GM12865 (cell line): ENCODE measurements at regions not wholly inside any gene's neighbourhood (a gene's known extent, or its start where the extent isn't known, plus 50 kb on each side); places are given as distances from the start of the nearest gene placed in this dataset.

ENCODE experiments used
- DNase-seq: peaks from one replicate; pipeline ENCODE4 v3.0.0; 2010; ENCODE audit warnings: low read depth
- H3K4me3 ChIP-seq: 2 replicates; pipeline ENCODE4 v1.5.1; 2011; ENCODE audit warnings: mild to moderate bottlenecking, low read depth, low read length, control low read depth
- TF ChIP-seq, protein P1 (sequence below): IDR thresholded peaks from 2 replicates; pipeline ENCODE4 v1.5.1; 2011; ENCODE audit warnings: low read length, control low read depth, low read depth, inconsistent platforms; ENCODE audit not compliant: insufficient read depth; ENCODE audit errors: missing control alignments

DNA sequence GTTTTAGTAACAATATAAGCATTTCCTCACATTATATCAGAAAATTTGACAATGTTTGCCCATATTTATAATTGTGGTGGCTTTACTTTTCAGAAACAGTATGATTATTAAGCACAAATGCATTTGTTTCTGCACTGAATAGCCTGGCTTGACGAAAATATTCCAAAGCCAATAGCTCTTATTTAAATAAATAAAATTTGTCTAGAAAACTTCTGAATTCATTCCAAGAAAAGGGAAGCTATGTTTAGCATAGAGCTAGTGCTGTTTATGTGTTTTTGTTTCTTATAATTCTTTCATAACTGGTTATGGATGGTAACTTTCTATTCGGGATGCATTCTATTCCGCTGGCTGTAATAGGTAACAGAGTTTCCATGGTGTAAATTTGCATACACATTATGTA lies 268.6 kb downstream of the PTBP2 start:
- H3K4me3 ChIP-seq = no peak overlapping the region
- TF ChIP-seq, protein P1, sequence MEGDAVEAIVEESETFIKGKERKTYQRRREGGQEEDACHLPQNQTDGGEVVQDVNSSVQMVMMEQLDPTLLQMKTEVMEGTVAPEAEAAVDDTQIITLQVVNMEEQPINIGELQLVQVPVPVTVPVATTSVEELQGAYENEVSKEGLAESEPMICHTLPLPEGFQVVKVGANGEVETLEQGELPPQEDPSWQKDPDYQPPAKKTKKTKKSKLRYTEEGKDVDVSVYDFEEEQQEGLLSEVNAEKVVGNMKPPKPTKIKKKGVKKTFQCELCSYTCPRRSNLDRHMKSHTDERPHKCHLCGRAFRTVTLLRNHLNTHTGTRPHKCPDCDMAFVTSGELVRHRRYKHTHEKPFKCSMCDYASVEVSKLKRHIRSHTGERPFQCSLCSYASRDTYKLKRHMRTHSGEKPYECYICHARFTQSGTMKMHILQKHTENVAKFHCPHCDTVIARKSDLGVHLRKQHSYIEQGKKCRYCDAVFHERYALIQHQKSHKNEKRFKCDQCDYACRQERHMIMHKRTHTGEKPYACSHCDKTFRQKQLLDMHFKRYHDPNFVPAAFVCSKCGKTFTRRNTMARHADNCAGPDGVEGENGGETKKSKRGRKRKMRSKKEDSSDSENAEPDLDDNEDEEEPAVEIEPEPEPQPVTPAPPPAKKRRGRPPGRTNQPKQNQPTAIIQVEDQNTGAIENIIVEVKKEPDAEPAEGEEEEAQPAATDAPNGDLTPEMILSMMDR = no peak
- DNase-seq = no peak

DNA sequence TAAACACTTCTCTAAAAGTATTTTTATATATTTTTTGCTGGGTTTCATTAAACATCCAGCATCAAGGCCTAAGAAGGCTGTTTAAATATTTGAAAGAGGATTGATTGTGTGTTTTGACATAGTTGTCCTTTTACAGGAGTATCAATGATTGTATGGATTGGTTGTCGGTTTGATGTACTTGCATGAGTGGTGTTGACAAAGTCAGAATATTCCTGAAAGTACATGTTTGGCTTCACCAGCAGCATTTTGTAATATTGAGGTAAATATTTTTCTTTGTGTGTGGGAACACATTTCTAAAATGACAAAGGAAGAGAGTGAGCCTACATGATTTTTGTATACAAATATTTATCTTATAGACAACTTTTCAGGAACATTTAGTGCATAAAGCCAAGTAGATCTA lies 269.7 kb downstream of the PTBP2 start:
- no peak overlapping the region for H3K4me3 ChIP-seq
- no peak for DNase-seq
- TF ChIP-seq, protein P1 = no peak

DNA sequence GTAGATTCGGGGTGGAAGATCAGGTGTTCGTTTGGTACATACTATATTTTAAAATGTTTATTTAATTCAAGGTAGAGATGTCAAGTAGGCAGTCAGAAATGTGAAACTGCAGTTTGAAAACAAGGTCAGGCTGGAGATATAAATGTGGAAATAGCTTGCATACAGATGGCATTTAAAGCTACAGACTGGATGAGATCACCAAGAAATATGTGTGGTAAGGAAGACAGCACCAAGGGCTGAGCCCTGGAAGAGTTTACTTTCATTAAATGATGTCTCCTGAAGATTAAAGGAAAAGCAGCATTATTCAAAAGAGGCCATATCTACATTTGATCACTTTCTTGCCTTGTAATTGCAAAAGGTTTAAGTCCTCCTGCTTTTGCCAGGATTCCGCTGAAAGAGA lies 271.3 kb downstream of the PTBP2 start:
- no peak overlapping the region for H3K4me3 ChIP-seq
- no peak for DNase-seq
- TF ChIP-seq, protein P1 = no peak

DNA sequence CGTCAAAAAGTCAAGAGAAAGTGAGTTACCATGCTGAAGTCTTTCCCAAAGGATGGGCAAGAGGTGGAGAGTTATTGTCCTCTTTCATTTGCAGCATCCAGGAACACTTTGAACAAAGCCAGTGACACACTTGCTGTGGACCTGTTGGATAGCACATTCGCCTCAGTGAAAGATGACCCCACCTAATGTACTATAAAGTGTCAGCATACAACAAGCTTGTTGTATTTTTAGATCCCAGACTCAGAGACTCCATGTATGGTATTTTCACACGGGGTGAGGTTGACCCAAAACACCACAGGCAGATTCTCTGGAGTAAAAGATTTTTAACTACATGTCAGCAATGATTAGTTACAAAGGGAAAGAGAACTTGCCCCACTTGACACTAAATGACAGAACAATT lies 273.8 kb downstream of the PTBP2 start:
- H3K4me3 ChIP-seq = no peak overlapping the region
- DNase-seq = peak; percentile 36
- TF ChIP-seq, protein P1 = no peak

DNA sequence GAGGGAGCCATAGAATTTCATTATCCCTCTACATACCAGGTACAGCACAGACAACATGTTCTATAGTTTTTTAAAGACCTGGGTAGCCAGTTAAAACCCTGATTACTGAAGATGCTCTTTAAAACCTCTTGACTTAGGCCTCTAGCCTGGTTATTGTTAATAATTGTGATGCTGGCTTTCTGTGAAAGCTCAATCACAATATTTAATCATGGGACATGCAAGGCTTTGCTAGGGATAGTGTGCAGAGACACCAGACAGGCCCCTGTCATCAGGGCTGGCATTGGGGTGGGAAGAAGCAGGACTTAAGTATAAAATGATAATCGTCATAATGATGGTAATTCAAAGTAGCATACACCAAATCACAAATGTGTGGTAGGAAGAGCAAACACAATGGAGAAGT lies 274.4 kb downstream of the PTBP2 start:
- DNase-seq = no peak
- TF ChIP-seq, protein P1 = no peak
- H3K4me3 ChIP-seq = no peak overlapping the region

DNA sequence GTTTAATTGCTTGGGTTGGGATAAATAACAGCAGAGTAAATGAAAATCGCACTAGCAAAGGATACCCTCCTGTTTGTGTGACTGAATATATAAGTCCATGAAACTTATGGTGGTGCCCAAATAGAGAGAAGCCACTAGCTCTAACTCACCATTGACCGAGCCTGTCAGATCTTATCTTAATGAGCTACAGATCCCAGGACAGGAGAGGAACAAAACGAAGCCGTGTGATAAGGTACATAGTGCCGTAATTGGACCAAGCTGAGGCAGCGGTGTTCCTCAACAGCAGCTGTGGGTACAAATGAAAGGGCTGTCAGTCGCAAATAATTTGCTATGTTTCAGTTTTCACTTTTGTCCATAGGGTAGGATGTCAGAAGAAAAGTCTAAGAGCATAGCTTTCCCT lies 276.1 kb downstream of the PTBP2 start:
- TF ChIP-seq, protein P1 = no peak
- DNase-seq = no peak
- H3K4me3 ChIP-seq = no peak overlapping the region

DNA sequence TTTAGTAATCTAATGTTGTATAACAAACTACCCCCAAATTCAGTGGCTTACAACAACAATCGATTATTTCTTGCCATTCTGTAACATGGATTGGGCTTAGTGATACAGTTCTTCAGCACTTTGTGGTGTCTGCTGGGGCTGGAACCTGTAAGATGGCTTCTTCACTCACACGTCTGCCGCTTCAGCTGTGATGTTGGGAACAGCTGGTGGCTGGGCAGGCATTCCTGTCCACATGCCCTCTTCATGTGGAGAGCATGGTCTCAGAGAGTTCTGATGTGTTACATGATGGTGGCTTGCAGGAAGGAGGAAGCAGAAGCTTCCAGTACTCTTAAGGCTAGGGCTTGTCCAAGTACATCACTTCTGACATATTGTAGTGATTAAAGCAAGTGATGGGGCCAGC lies 276.9 kb downstream of the PTBP2 start:
- H3K4me3 ChIP-seq = no peak overlapping the region
- DNase-seq = no peak
- TF ChIP-seq, protein P1 = no peak
